ENCODE measurements at regions not wholly inside any gene's neighbourhood (a gene's known extent, or its start where the extent isn't known, plus 50 kb on each side); places are given as distances from the start of the nearest gene placed in this dataset.

GRCh38 chr9:3704890-3705289, 179.1 kb upstream of the RFX3 start:
- H3K27me3 ChIP-seq (ENCODE audit: insufficient read depth, low read length), result no peaks in the 10 kb centered on the region
- H2AFZ ChIP-seq (ENCODE audit: low read depth, low read length), result no peak overlapping the region
- H3K4me1 ChIP-seq (ENCODE audit: insufficient read depth, low read length), result no peaks in the 10 kb centered on the region
- no peaks in the 10 kb centered on the region for H3K9me3 ChIP-seq (ENCODE audit: low read length)
- H3K4me3 ChIP-seq (ENCODE audit: low read length), result no peak overlapping the region
- H3K36me3 ChIP-seq (ENCODE audit: insufficient read depth, low read length), result no peaks in the 10 kb centered on the region

GRCh38 chr9:3700772-3701171, 175.0 kb upstream of the RFX3 start:
- Histone ChIP-seq H3K36me3 (ENCODE audit: insufficient read depth, low read length) (no peaks in the 10 kb centered on the region), H3K4me3 (ENCODE audit: low read length) (no peak overlapping the region), H3K27me3 (ENCODE audit: insufficient read depth, low read length) (no peaks in the 10 kb centered on the region), H2AFZ (ENCODE audit: low read depth, low read length) (no peak overlapping the region), H3K9me3 (ENCODE audit: low read length) (no peaks in the 10 kb centered on the region), H3K4me1 (ENCODE audit: insufficient read depth, low read length) (no peaks in the 10 kb centered on the region)

- Histone ChIP-seq H3K4me1 (ENCODE audit: insufficient read depth, low read length) (no peaks in the 10 kb centered on the region), H3K9me3 (ENCODE audit: low read length) (no peaks in the 10 kb centered on the region), H2AFZ (ENCODE audit: low read depth, low read length) (no peak overlapping the region), H3K4me3 (ENCODE audit: low read length) (no peak overlapping the region), H3K27me3 (ENCODE audit: insufficient read depth, low read length) (no peaks in the 10 kb centered on the region), H3K36me3 (ENCODE audit: insufficient read depth, low read length) (no peaks in the 10 kb centered on the region)
Observed at GRCh38 chr9:3699883-3700282, 174.1 kb upstream of the RFX3 start.

DNA sequence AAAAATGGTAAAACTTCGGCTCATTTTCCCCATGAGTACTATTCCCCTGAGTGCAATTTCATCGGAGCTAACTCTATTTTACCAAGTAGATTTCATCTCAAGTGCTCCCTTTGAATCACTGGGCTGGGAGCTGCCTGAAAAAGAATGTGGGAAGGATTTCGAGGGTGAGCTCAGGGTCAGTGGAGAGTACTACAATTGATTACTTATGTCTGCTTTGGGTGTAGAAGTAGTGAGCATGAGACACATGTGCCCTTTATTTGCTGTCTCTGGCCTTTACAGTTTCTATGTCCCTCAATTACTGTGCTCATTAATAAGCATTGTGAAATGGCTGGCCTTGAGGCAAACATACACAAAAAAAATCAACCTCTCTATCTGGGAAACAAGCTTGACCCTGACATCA, 172.7 kb upstream of the RFX3 start:
- Histone ChIP-seq H3K4me1 (ENCODE audit: insufficient read depth, low read length) (no peaks in the 10 kb centered on the region), H3K4me3 (ENCODE audit: low read length) (no peak overlapping the region), H3K36me3 (ENCODE audit: insufficient read depth, low read length) (no peaks in the 10 kb centered on the region), H3K27me3 (ENCODE audit: insufficient read depth, low read length) (no peaks in the 10 kb centered on the region), H3K9me3 (ENCODE audit: low read length) (no peaks in the 10 kb centered on the region), H2AFZ (ENCODE audit: low read depth, low read length) (no peak overlapping the region)

DNA sequence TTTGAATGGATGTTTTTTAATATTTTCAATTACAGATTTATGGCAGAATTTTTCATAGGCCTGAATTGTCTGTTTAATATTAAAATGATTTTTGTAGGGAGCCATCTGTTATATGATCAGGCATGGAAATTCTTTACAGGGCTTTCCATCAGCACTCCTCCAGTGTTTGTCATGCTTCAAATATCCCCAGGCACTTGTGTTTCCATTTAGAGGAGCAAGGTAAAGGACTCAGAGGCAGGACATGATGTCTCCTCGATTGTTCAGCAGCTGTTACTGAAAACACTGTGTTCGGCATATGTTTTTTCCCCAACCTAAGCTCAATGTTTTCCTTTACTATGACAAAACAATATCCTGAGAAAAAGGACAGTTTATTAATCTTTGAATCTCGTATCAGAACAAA, 172.3 kb upstream of the RFX3 start:
- Histone ChIP-seq H3K4me1 (ENCODE audit: insufficient read depth, low read length) (no peaks in the 10 kb centered on the region), H3K9me3 (ENCODE audit: low read length) (no peaks in the 10 kb centered on the region), H3K36me3 (ENCODE audit: insufficient read depth, low read length) (no peaks in the 10 kb centered on the region), H3K27me3 (ENCODE audit: insufficient read depth, low read length) (no peaks in the 10 kb centered on the region), H3K4me3 (ENCODE audit: low read length) (no peak overlapping the region), H2AFZ (ENCODE audit: low read depth, low read length) (no peak overlapping the region)

DNA sequence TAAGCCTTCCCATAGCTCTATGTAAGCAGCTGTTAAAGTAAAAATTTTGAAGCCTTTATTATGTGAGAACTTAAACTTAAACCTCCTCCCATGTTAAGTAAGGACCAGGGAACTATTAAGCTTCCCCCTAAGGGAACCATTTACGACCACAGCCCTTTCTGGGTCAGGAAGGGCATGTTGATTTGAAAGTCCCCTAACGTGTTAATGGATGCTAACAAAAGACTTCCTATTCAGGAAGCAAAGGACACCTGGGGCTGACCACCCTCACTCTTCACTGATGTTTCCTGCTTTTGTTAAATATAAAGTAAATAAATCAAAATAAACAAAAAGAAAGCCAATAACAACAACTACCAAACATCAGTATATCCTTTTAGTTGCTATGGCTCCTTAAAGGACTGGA, 170.6 kb upstream of the RFX3 start:
- H3K9me3 ChIP-seq (ENCODE audit: low read length), result no peaks in the 10 kb centered on the region
- no peaks in the 10 kb centered on the region for H3K4me1 ChIP-seq (ENCODE audit: insufficient read depth, low read length)
- H3K27me3 ChIP-seq (ENCODE audit: insufficient read depth, low read length), result no peaks in the 10 kb centered on the region
- no peak overlapping the region for H3K4me3 ChIP-seq (ENCODE audit: low read length)
- H2AFZ ChIP-seq (ENCODE audit: low read depth, low read length), result no peak overlapping the region
- no peaks in the 10 kb centered on the region for H3K36me3 ChIP-seq (ENCODE audit: insufficient read depth, low read length)

DNA sequence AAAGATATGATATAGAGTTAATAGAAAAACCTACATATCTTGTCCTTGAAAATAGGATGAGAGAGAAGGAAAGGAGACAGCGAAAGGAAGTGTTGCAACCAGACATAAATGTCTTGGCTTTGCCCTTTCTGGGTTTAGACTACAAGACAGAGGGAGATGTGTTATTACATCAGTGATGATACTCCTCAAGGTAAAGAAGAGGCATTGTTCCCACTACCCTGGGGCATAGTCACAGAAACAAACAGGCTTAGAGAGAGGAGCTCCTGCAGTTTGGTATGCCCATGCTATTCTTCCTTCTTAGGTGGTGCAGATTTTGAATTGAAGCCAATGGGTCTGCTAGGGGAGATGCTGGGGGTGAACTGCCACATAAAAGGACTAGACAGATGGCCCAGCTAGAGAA, 166.8 kb upstream of the RFX3 start:
- H3K36me3 ChIP-seq (ENCODE audit: insufficient read depth, low read length), result no peaks in the 10 kb centered on the region
- H3K4me1 ChIP-seq (ENCODE audit: insufficient read depth, low read length), result no peaks in the 10 kb centered on the region
- no peak overlapping the region for H3K4me3 ChIP-seq (ENCODE audit: low read length)
- no peaks in the 10 kb centered on the region for H3K27me3 ChIP-seq (ENCODE audit: insufficient read depth, low read length)
- H3K9me3 ChIP-seq (ENCODE audit: low read length), result no peaks in the 10 kb centered on the region
- no peak overlapping the region for H2AFZ ChIP-seq (ENCODE audit: low read depth, low read length)

- no peaks in the 10 kb centered on the region for H3K4me1 ChIP-seq (ENCODE audit: insufficient read depth, low read length)
- no peaks in the 10 kb centered on the region for H3K36me3 ChIP-seq (ENCODE audit: insufficient read depth, low read length)
- H3K4me3 ChIP-seq (ENCODE audit: low read length), result no peak overlapping the region
- H2AFZ ChIP-seq (ENCODE audit: low read depth, low read length), result no peak overlapping the region
- H3K9me3 ChIP-seq (ENCODE audit: low read length), result no peaks in the 10 kb centered on the region
- H3K27me3 ChIP-seq (ENCODE audit: insufficient read depth, low read length), result no peaks in the 10 kb centered on the region
Observed at GRCh38 chr9:3689555-3689954, 163.8 kb upstream of the RFX3 start.

DNA sequence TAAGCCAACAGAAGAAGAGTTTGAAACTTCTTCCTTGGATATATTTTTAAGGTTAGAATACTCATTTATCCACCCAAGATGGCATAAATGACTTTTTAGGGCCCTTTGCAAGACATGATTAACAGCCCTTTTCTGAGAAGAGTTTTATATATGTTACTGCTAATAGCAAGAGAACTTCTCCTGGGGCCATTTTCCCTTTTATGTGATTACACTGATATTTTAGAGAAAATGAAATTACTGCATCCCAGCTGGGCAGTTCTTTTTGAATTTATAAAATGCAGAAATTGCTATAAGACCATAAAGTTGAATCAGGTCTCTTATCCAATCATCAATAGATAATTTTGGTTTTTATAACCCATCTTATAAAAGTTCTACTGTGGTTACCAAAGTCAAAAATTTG, 161.3 kb upstream of the RFX3 start:
- no peaks in the 10 kb centered on the region for H3K9me3 ChIP-seq (ENCODE audit: low read length)
- no peak overlapping the region for H3K4me3 ChIP-seq (ENCODE audit: low read length)
- no peaks in the 10 kb centered on the region for H3K36me3 ChIP-seq (ENCODE audit: insufficient read depth, low read length)
- H3K4me1 ChIP-seq (ENCODE audit: insufficient read depth, low read length), result no peaks in the 10 kb centered on the region
- no peak overlapping the region for H2AFZ ChIP-seq (ENCODE audit: low read depth, low read length)
- H3K27me3 ChIP-seq (ENCODE audit: insufficient read depth, low read length), result no peaks in the 10 kb centered on the region

GRCh38 chr9:3682186-3682585, 156.4 kb upstream of the RFX3 start:
- no peaks in the 10 kb centered on the region for H3K36me3 ChIP-seq (ENCODE audit: insufficient read depth, low read length)
- H3K27me3 ChIP-seq (ENCODE audit: insufficient read depth, low read length), result no peaks in the 10 kb centered on the region
- H3K9me3 ChIP-seq (ENCODE audit: low read length), result no peaks in the 10 kb centered on the region
- no peak overlapping the region for H2AFZ ChIP-seq (ENCODE audit: low read depth, low read length)
- H3K4me1 ChIP-seq (ENCODE audit: insufficient read depth, low read length), result no peaks in the 10 kb centered on the region
- H3K4me3 ChIP-seq (ENCODE audit: low read length), result no peak overlapping the region

GRCh38 chr9:3677541-3677940, 151.7 kb upstream of the RFX3 start:
- H3K36me3 ChIP-seq (ENCODE audit: insufficient read depth, low read length), result no peaks in the 10 kb centered on the region
- H3K4me1 ChIP-seq (ENCODE audit: insufficient read depth, low read length), result no peaks in the 10 kb centered on the region
- no peak overlapping the region for H3K4me3 ChIP-seq (ENCODE audit: low read length)
- H3K9me3 ChIP-seq (ENCODE audit: low read length), result no peaks in the 10 kb centered on the region
- no peaks in the 10 kb centered on the region for H3K27me3 ChIP-seq (ENCODE audit: insufficient read depth, low read length)
- no peak overlapping the region for H2AFZ ChIP-seq (ENCODE audit: low read depth, low read length)

GRCh38 chr9:3676766-3677165, 151.0 kb upstream of the RFX3 start:
- H2AFZ ChIP-seq (ENCODE audit: low read depth, low read length), result no peak overlapping the region
- H3K4me1 ChIP-seq (ENCODE audit: insufficient read depth, low read length), result no peaks in the 10 kb centered on the region
- no peaks in the 10 kb centered on the region for H3K36me3 ChIP-seq (ENCODE audit: insufficient read depth, low read length)
- H3K27me3 ChIP-seq (ENCODE audit: insufficient read depth, low read length), result no peaks in the 10 kb centered on the region
- H3K9me3 ChIP-seq (ENCODE audit: low read length), result no peaks in the 10 kb centered on the region
- no peak overlapping the region for H3K4me3 ChIP-seq (ENCODE audit: low read length)

- Histone ChIP-seq H3K27me3 (ENCODE audit: insufficient read depth, low read length) (no peaks in the 10 kb centered on the region), H3K9me3 (ENCODE audit: low read length) (no peaks in the 10 kb centered on the region), H3K36me3 (ENCODE audit: insufficient read depth, low read length) (no peaks in the 10 kb centered on the region), H3K4me1 (ENCODE audit: insufficient read depth, low read length) (no peaks in the 10 kb centered on the region), H2AFZ (ENCODE audit: low read depth, low read length) (no peak overlapping the region), H3K4me3 (ENCODE audit: low read length) (no peak overlapping the region)
Observed at GRCh38 chr9:3675946-3676345, 150.1 kb upstream of the RFX3 start.

- Histone ChIP-seq H3K4me1 (ENCODE audit: insufficient read depth, low read length) (no peaks in the 10 kb centered on the region), H2AFZ (ENCODE audit: low read depth, low read length) (no peak overlapping the region), H3K4me3 (ENCODE audit: low read length) (no peak overlapping the region), H3K9me3 (ENCODE audit: low read length) (no peaks in the 10 kb centered on the region), H3K27me3 (ENCODE audit: insufficient read depth, low read length) (no peaks in the 10 kb centered on the region), H3K36me3 (ENCODE audit: insufficient read depth, low read length) (no peaks in the 10 kb centered on the region)
Observed at GRCh38 chr9:3674561-3674960, 148.8 kb upstream of the RFX3 start.

Measured in neuron (in vitro differentiated cells).